ENCODE measurements at regions not wholly inside any gene's neighbourhood (a gene's known extent, or its start where the extent isn't known, plus 50 kb on each side); places are given as distances from the start of the nearest gene placed in this dataset.

GRCh38 chr21:28228636-28228995, 764.1 kb downstream of the LTN1 start:
- no peak for TF ChIP-seq CTCF (optimal IDR thresholded peaks at IDR 0.05 in 1 of 3, IDR thresholded peaks at IDR 0.05 in 1 of 3, conservative IDR thresholded peaks at IDR 0.05 in 1 of 3; ENCODE audit: extremely low read depth in 1 of 3, insufficient read depth in 2 of 3, low read length in 3 of 3)
- no peak for TF ChIP-seq EZH2 (IDR thresholded peaks at IDR 0.05; ENCODE audit: low read length)
